Ovary (tissue), 3 donors: ENCODE measurements at regions not wholly inside any gene's neighbourhood (a gene's known extent, or its start where the extent isn't known, plus 50 kb on each side); places are given as distances from the start of the nearest gene placed in this dataset.

ENCODE experiments used
- CTCF ChIP-seq, 3 donors: fragments of 450-650 bp in 2 of 3; fragments of 200-600 bp in 1 of 3; IDR thresholded peaks; one replicate each; pipeline versions ENCODE4 v1.5.1 to v1.8.0; 2016 to 2022; ENCODE audit warnings: antibody characterized with exemption in 3 of 3, mild to moderate bottlenecking in 1 of 3
- EP300 ChIP-seq: sonication (generic); formaldehyde crosslinking; IDR thresholded peaks from one replicate; pipeline ENCODE4 v1.6.1; 2017; ENCODE audit warnings: antibody characterized with exemption
- POLR2A ChIP-seq: fragments of 450-650 bp; IDR thresholded peaks from one replicate; pipeline ENCODE4 v1.6.1; 2017; ENCODE audit warnings: antibody characterized with exemption, mild to moderate bottlenecking, moderate library complexity
- donor health status: DM: no; HTN: no; CAD: no.

GRCh38 chr11:71333473-71333872 is 81.1 kb upstream of the SHANK2 start:
- no peak for TF ChIP-seq POLR2A
- TF ChIP-seq CTCF (IDR thresholded peaks at IDR 0.05), result no peak
- TF ChIP-seq EP300, result no peak
